C4-2B (cell line): ENCODE measurements at regions not wholly inside any gene's neighbourhood (a gene's known extent, or its start where the extent isn't known, plus 50 kb on each side); places are given as distances from the start of the nearest gene placed in this dataset.

Experiments
- ZFX ChIP-seq: fragments of 450-650 bp; IDR thresholded peaks from 2 replicates; pipeline ENCODE4 v1.6.1; 2017
- TF ChIP-seq, protein P1 (sequence below): fragments of 450-650 bp; conservative IDR thresholded peaks from 2 replicates; pipeline ENCODE4 v1.5.1; 2017; ENCODE audit warnings: mild to moderate bottlenecking

- TF ChIP-seq, protein P1, sequence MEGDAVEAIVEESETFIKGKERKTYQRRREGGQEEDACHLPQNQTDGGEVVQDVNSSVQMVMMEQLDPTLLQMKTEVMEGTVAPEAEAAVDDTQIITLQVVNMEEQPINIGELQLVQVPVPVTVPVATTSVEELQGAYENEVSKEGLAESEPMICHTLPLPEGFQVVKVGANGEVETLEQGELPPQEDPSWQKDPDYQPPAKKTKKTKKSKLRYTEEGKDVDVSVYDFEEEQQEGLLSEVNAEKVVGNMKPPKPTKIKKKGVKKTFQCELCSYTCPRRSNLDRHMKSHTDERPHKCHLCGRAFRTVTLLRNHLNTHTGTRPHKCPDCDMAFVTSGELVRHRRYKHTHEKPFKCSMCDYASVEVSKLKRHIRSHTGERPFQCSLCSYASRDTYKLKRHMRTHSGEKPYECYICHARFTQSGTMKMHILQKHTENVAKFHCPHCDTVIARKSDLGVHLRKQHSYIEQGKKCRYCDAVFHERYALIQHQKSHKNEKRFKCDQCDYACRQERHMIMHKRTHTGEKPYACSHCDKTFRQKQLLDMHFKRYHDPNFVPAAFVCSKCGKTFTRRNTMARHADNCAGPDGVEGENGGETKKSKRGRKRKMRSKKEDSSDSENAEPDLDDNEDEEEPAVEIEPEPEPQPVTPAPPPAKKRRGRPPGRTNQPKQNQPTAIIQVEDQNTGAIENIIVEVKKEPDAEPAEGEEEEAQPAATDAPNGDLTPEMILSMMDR: no peak
- TF ChIP-seq ZFX: no peak
Measured at GRCh38 chr21:38879912-38880576, 74.3 kb downstream of the ETS2 start.
